SK-N-SH treated with all-trans-retinoic acid at 6 μM for 48 hours (cell line): ENCODE measurements at regions not wholly inside any gene's neighbourhood (a gene's known extent, or its start where the extent isn't known, plus 50 kb on each side); places are given as distances from the start of the nearest gene placed in this dataset.
"Not testable (repeated sequence)": the region's sequence is repeated elsewhere in the genome, so short reads cannot be mapped to it uniquely, and the experiment has no call there.

Experiments used
- ATAC-seq: fragments of 200-7000 bp; cut with Tn5 transposase; 3 replicates; pipeline ENCODE4 v1.9.1; 2020; ENCODE audit warnings: mild to moderate bottlenecking, moderate library complexity
- ARNTL ChIP-seq: fragments of 450-650 bp; formaldehyde crosslinking; IDR thresholded peaks from 2 replicates; pipeline ENCODE4 v1.5.0; 2020; ENCODE audit warnings: low read depth, mild to moderate bottlenecking, moderate library complexity, borderline replicate concordance
- BACH2 ChIP-seq: fragments of 250-450 bp; sonication (Bioruptor Pico); IDR thresholded peaks from 2 replicates; pipeline ENCODE4 v1.9.0; 2021; ENCODE audit warnings: mild to moderate bottlenecking, borderline replicate concordance
- CREB5 ChIP-seq: fragments of 250-450 bp; sonication (Bioruptor Pico); IDR thresholded peaks from 2 replicates; pipeline ENCODE4 v1.5.1; 2020; ENCODE audit warnings: low read depth, mild to moderate bottlenecking, moderate library complexity
- CSRNP3 ChIP-seq: fragments of 250-450 bp; sonication (Bioruptor Pico); IDR thresholded peaks from 2 replicates; pipeline ENCODE4 v1.5.1; 2021; ENCODE audit warnings: mild to moderate bottlenecking, moderate library complexity
- ESRRG ChIP-seq: fragments of 250-450 bp; sonication (Bioruptor Pico); IDR thresholded peaks from 2 replicates; pipeline ENCODE4 v1.6.1; 2021; ENCODE audit warnings: mild to moderate bottlenecking
- GLIS3 ChIP-seq: fragments of 250-450 bp; sonication (Bioruptor Pico); IDR thresholded peaks from 2 replicates; pipeline ENCODE4 v1.5.0; 2020; ENCODE audit warnings: mild to moderate bottlenecking, moderate library complexity
- ISL1 ChIP-seq: fragments of 250-450 bp; sonication (Bioruptor Pico); IDR thresholded peaks from 2 replicates; pipeline ENCODE4 v2.1.2; 2022; ENCODE audit warnings: mild to moderate bottlenecking, moderate library complexity
- PATZ1 ChIP-seq: fragments of 250-450 bp; sonication (Bioruptor Pico); IDR thresholded peaks from 2 replicates; pipeline ENCODE4 v1.8.0; 2020; ENCODE audit warnings: mild to moderate bottlenecking, moderate library complexity, borderline replicate concordance
- POU6F1 ChIP-seq: fragments of 250-450 bp; sonication (Bioruptor Pico); IDR thresholded peaks from 2 replicates; pipeline ENCODE4 v1.8.0; 2021; ENCODE audit warnings: low read depth, mild to moderate bottlenecking, moderate library complexity, borderline replicate concordance
- RARB ChIP-seq: fragments of 250-450 bp; sonication (Bioruptor Pico); IDR thresholded peaks from 2 replicates; pipeline ENCODE4 v1.8.0; 2021; ENCODE audit warnings: mild to moderate bottlenecking, moderate library complexity
- TCF4 ChIP-seq: fragments of 250-450 bp; sonication (Bioruptor Pico); IDR thresholded peaks from 2 replicates; pipeline ENCODE4 v1.8.0; 2021; ENCODE audit warnings: mild to moderate bottlenecking, moderate library complexity, borderline replicate concordance
- TOX ChIP-seq: fragments of 250-450 bp; sonication (Bioruptor Pico); IDR thresholded peaks from 2 replicates; pipeline ENCODE4 v1.8.0; 2021; ENCODE audit warnings: mild to moderate bottlenecking, moderate library complexity, borderline replicate concordance
- TSHZ2 ChIP-seq: fragments of 250-450 bp; sonication (Bioruptor Pico); IDR thresholded peaks from 2 replicates; pipeline ENCODE4 v1.5.0; 2020; ENCODE audit warnings: mild to moderate bottlenecking, moderate library complexity
- ZC3H10 ChIP-seq: fragments of 250-450 bp; sonication (Bioruptor Pico); IDR thresholded peaks from 2 replicates; pipeline ENCODE4 v1.5.1; 2021; ENCODE audit warnings: mild to moderate bottlenecking, moderate library complexity
- ZFP30 ChIP-seq: fragments of 450-650 bp; formaldehyde crosslinking; IDR thresholded peaks from 2 replicates; pipeline ENCODE4 v1.5.0; 2022; ENCODE audit warnings: mild to moderate bottlenecking, moderate library complexity
- ZNF565 ChIP-seq: fragments of 450-650 bp; formaldehyde crosslinking; conservative IDR thresholded peaks from 2 replicates; pipeline ENCODE4 v1.5.0; 2020; ENCODE audit warnings: low read depth, mild to moderate bottlenecking, moderate library complexity
- ZNF70 ChIP-seq: fragments of 450-650 bp; formaldehyde crosslinking; IDR thresholded peaks from 2 replicates; pipeline ENCODE4 v1.5.0; 2020; ENCODE audit warnings: mild to moderate bottlenecking, moderate library complexity
- ZNF8 ChIP-seq: fragments of 450-650 bp; formaldehyde crosslinking; IDR thresholded peaks from 2 replicates; pipeline ENCODE4 v1.5.0; 2020; ENCODE audit warnings: mild to moderate bottlenecking, moderate library complexity

- TF ChIP-seq PATZ1, result no peak
- TF ChIP-seq ZNF565, result no peak
Observed at GRCh38 chr1:235051521-235051920, 77.1 kb downstream of the TOMM20 start (continued).

GRCh38 chr1:235050911-235051360 is 77.7 kb downstream of the TOMM20 start:
- no peak for TF ChIP-seq ESRRG (CRISPR knock-in tag)
- TF ChIP-seq ZNF565, result no peak
- no peak for TF ChIP-seq ZC3H10 (CRISPR knock-in tag)
- TF ChIP-seq ZNF8 (CRISPR knock-in tag), result no peak
- TF ChIP-seq ISL1 (CRISPR knock-in tag), result no peak
- TF ChIP-seq POU6F1 (CRISPR knock-in tag), result no peak
- no peak for TF ChIP-seq CREB5
- no peak for TF ChIP-seq ZFP30 (CRISPR knock-in tag)
- no peak for TF ChIP-seq ZNF70 (CRISPR knock-in tag)
- TF ChIP-seq CSRNP3 (CRISPR knock-in tag), result no peak
- TF ChIP-seq RARB (CRISPR knock-in tag), result no peak
- no peak for TF ChIP-seq TCF4 (CRISPR knock-in tag)
- no peak for TF ChIP-seq PATZ1
- TF ChIP-seq ARNTL (CRISPR knock-in tag), result no peak
- no peak for TF ChIP-seq BACH2 (CRISPR knock-in tag)
- TF ChIP-seq TSHZ2 (CRISPR knock-in tag), result no peak
- TF ChIP-seq TOX (CRISPR knock-in tag), result no peak
- TF ChIP-seq GLIS3 (CRISPR knock-in tag), result no peak
- ATAC-seq, result peak; percentile 61

GRCh38 chr1:235049716-235050378 is 78.8 kb downstream of the TOMM20 start:
- ATAC-seq, result not testable (repeated sequence)
